ENCODE measurements at regions not wholly inside any gene's neighbourhood (a gene's known extent, or its start where the extent isn't known, plus 50 kb on each side); places are given as distances from the start of the nearest gene placed in this dataset.

- no peak overlapping the region for H3K4me3 ChIP-seq (ENCODE audit: low read depth, low read length)
- in situ Hi-C loops (cut with HindIII; ENCODE audit: low sequenced_read_pairs) = no loop called here
- TF ChIP-seq CTCF (IDR thresholded peaks at IDR 0.05; ENCODE audit: low read depth, low read length) = no peak
- no peak for DNase-seq (ENCODE audit: low read depth, low spot score)
Measured at GRCh38 chr4:24666316-24666715, 82.0 kb upstream of the DHX15 start.

- no peak for TF ChIP-seq CTCF (IDR thresholded peaks at IDR 0.05; ENCODE audit: low read depth, low read length)
- H3K4me3 ChIP-seq (ENCODE audit: low read depth, low read length) = no peak overlapping the region
- DNase-seq (ENCODE audit: low read depth, low spot score) = no peak
- in situ Hi-C loops (cut with HindIII; ENCODE audit: low sequenced_read_pairs) = no loop called here
Measured at GRCh38 chr4:24666816-24667477, 82.6 kb upstream of the DHX15 start.

GRCh38 chr4:24668956-24669355 is 84.6 kb upstream of the DHX15 start:
- TF ChIP-seq CTCF (IDR thresholded peaks at IDR 0.05; ENCODE audit: low read depth, low read length) = no peak
- DNase-seq (ENCODE audit: low read depth, low spot score) = no peak
- in situ Hi-C loops (cut with HindIII; ENCODE audit: low sequenced_read_pairs) = no loop called here

GRCh38 chr4:24669751-24670150 is 85.4 kb upstream of the DHX15 start:
- TF ChIP-seq CTCF (IDR thresholded peaks at IDR 0.05; ENCODE audit: low read depth, low read length) = no peak

More at GRCh38 chr4:24668956-24669355, 84.6 kb upstream of the DHX15 start:
- no peak overlapping the region for H3K4me3 ChIP-seq (ENCODE audit: low read depth, low read length)

GRCh38 chr4:24671849-24672248 is 87.5 kb upstream of the DHX15 start:
- in situ Hi-C loops (cut with HindIII; ENCODE audit: low sequenced_read_pairs) = no loop called here
- no peak for TF ChIP-seq CTCF (IDR thresholded peaks at IDR 0.05; ENCODE audit: low read depth, low read length)
- no peak overlapping the region for H3K4me3 ChIP-seq (ENCODE audit: low read depth, low read length)
- DNase-seq (ENCODE audit: low read depth, low spot score) = no peak

More at GRCh38 chr4:24669751-24670150, 85.4 kb upstream of the DHX15 start:
- no peak for DNase-seq (ENCODE audit: low read depth, low spot score)
- H3K4me3 ChIP-seq (ENCODE audit: low read depth, low read length) = no peak overlapping the region
- in situ Hi-C loops (cut with HindIII; ENCODE audit: low sequenced_read_pairs) = no loop called here

GRCh38 chr4:24672880-24673279 is 88.5 kb upstream of the DHX15 start:
- DNase-seq (ENCODE audit: low read depth, low spot score) = no peak
- no peak overlapping the region for H3K4me3 ChIP-seq (ENCODE audit: low read depth, low read length)
- in situ Hi-C loops (cut with HindIII; ENCODE audit: low sequenced_read_pairs) = no loop called here
- TF ChIP-seq CTCF (IDR thresholded peaks at IDR 0.05; ENCODE audit: low read depth, low read length) = no peak
